Activated CD4-positive, alpha-beta T cell treated with anti-CD3 and anti-CD28 coated beads for 48 hours (primary cell): ENCODE measurements at regions not wholly inside any gene's neighbourhood (a gene's known extent, or its start where the extent isn't known, plus 50 kb on each side); places are given as distances from the start of the nearest gene placed in this dataset.

Experiments
- DNase-seq: peaks from one replicate; pipeline ENCODE4 v3.0.0-alpha.2; 2020

GRCh38 chr6:169960521-169960885 is 209.1 kb downstream of the ERMARD start:
- no peak for DNase-seq

- no peak for DNase-seq
Measured at GRCh38 chr6:169960003-169960344, 208.6 kb downstream of the ERMARD start.

DNA sequence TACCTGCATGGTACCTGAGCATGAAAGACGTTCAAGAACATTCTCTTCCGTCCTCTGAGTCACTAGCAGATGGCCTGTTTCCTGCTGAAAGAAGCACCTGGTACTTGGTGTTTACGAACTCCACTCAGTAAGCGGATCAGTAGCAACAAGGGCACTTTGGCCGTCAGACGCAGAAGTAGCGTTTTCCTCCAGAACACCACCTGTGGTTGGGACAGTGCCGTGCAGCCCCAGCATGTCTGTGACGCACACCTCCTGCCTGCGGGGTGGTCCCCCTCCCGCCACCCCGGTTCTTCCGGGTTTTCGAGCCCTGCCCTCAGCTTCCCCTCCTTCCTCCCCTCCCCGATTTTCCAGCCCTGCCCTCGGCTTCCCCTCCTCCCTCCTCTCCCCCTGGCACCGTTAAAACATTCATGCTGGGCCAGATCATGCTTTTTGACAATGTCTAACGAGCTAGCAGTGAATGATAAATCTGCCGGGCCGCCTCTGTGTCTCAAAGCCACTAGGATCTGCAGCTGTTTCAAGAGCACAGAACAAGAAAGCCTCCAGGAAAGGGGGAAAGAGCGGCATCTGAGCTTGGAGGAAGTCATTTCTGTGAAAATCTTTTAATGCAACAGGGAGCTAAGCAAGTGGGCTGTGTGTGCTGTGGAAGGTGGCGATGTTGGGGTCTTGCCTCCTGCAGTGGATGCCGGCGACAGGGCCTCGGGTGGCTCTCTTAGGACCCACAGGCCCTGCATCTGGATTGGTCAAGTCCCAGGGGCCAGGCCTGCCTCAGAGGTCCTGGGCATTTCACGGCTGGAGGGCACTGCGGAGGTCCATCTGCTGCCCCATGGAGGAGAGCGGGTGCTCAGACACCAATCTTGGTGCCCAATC is 207.9 kb downstream of the ERMARD start:
- peak; percentile 51 for DNase-seq

- DNase-seq, result no peak
Measured at GRCh38 chr6:169958510-169958909, 207.1 kb downstream of the ERMARD start.

- no peak for DNase-seq
Measured at GRCh38 chr6:169957351-169957963, 206.0 kb downstream of the ERMARD start.

GRCh38 chr6:169956580-169956979 is 205.2 kb downstream of the ERMARD start:
- no peak for DNase-seq

DNA sequence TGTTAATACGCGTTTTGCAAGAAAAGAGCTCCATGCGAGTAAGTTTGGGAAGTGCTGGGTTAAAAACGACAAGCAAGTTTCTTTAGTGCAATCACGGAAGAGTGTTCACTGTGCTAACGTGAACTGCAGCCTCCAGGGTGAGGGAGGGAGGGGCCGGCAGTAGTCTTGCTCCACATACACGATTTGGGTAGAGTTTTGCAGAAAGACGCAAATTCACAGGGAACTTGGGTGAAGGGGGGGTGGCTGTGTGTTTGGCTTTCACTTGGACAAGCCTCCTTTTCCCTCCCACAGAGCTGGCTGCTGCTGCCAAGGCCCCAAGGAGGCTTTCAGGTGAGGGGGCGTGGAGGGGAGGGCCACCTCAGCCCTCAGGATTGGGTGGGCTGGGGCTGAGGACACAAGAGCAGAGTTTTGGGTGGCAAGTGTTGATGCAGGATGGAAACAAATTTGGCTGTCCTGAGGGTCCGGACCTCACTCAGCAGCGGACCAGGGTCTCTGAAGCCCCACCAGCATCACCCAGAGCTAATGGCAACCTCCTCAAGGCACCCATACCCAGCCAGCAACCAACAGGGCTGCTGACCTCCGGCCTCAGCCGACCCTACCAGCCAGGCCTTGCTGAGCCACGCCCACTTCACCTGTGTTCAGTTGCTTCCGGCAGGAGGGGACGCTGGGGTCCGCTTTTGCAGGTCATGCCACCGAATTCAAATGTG is 204.5 kb downstream of the ERMARD start:
- DNase-seq, result no peak

DNA sequence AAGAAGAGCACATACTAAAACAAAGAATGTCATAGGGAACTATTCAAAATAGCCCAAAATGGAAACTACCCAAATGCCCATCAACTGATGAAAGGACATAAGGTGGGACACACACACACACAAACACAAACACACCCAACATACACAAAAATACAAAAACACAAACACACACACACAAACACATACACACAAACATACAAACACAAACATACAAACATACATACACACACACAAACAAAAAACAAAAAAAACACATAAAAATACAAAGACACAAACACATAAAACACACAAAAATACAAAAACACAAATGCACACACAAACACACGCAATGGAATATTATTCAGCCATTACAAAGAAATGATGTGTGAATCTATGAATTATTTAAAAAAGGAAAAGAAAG is 203.6 kb downstream of the ERMARD start:
- DNase-seq, result no peak

DNA sequence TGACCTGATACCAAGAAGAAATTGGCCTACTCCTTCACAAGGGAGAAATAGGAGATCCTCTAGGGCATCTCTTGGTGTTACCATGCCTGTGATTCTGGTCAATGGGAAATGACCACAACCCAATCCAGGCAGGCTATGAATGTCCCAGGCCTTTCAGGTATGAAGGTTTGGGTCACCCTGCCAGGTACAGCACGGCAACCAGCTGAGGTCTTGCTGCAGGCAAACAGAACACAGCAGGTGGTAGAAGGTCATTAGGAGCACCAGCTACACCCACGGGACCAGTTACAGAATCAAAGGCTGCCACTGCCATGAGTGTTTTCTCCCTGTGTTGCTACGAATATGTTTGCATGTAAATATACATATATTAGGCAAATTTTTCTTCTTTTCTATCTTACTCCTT is 202.3 kb downstream of the ERMARD start:
- no peak for DNase-seq

DNA sequence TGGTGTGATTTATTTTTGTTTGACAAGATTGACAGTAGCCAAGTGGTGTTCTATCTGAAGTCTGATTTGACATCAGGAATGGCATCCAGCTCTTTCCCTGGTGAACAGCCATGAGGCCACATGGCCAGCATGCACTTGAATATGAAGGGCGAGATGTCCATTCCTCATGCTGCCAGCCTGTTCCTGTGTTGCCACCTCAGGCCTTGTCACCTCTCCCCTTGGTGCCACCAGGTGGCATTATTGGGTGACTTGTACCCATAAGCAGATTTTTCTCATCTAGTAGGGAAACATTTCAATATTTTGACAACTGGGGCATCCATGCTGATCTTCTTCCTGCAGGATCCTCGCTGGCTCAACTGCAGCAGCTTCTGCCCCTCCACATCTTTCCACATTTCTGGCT is 199.1 kb downstream of the ERMARD start:
- DNase-seq, result peak; percentile 39

DNA sequence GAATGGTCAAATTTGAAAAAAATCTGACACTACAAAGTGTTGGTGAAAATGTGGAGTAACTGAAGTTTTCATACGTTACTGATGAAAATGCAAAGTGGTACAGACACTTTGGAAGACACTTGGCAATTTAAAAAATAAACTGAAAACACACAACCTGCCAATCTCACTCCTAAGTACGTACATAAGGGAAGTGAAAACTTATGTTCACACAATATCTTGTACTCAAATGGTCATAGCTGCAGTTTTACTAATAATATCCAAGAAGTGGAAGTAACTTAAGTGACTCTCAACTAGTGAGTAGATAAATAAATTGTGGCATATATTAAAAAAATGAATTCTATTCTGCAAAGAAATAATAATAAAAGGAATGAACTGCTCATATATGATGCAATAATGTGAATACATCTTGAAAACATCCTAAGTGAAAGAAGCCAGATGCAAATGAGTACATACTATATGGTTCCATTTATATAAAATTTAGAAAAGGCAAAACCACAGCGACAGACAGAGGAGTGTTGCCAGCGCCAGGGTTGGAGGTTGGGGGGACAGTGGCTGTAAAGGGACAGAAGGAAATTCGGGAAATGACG is 198.2 kb downstream of the ERMARD start:
- no peak for DNase-seq

GRCh38 chr6:169946971-169947370 is 195.5 kb downstream of the ERMARD start:
- DNase-seq, result no peak

DNA sequence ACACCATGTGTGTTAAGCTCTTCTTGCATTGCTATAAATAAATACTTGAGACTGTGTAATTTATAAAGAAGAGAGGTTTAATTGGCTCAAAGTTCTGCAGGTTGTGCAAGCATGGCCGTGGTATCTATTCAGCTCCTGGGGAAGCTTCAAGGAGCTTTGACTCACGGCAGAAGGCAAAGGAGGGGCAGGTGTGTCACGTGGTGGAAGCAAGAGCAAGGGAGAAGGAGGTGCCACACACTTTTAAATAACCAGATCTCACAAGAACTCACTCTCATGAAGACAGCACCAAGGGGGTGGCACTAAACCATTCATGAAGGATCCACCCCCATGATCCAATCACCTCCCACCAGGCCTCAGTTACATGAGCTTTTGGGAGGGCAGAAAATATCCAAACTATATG is 193.7 kb downstream of the ERMARD start:
- no peak for DNase-seq

DNA sequence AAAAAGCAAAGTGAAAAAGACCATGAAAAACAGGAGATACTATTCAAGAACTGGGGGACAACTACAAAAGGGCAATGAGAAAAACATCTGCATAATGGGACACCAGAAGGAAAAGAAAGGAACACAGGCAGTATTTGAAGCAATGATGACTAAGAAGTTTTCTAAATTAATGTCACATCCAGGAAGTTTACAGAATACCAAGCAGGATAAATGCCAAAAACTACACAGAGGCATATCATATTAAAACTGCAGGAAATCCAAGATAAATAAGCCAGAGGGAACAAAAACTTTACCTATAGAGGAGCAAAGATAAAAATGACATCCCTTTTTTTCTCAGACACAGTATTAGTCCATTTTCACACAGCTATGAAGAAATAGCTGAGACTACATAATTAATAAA is 193.0 kb downstream of the ERMARD start:
- no peak for DNase-seq

DNA sequence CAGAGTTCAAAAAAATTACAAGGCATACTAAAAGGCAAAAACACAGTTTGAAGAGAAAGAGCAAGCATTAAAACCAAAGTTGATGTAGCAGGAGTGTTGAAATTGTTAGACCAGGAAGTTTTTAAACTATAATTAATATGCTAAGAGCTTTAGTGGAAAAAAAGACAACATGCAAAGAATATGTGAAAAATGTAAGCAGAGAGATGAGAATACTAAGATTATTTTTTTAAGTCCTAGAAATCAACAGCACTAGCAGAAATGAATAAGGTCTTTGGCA is 192.6 kb downstream of the ERMARD start:
- DNase-seq, result no peak

DNA sequence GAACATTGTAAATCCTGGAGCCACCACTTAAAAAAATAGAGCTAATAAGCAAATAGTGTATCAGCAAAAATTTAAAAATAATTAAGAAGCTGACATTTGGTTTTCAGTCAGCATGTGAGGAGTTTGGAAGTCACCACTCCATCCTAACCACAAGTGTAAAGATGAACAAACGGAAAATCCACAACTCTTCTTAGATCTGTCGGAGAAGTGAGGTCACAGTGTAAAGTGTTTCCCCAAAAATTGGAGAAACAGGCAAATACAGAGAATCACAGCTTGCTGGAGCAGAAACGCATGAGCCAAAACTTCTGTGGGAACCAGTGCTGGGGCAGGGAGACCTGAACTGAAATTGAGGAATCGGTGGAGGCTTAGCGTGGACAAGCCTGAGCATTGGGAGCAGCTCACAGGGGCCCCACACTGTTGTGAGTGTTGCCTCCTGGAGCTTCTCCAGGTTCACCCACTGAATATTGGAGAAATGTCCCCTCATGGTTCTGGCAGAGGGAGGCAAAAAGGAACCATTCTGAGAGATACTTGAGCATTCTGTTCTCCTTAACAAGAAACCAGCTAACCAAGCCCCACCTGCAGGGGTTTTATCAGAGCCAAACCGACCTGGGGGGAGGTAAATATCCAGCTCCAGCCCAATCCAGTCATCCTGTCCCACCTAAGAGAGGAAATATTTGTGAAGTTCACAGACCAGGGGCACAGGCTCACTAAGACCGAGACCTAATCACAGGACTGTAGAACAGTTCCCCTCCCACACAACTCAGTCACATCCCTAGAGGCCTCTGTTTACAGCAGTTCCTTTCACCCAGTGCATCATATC is 192.0 kb downstream of the ERMARD start:
- no peak for DNase-seq

GRCh38 chr6:169942173-169942572 is 190.8 kb downstream of the ERMARD start:
- no peak for DNase-seq

- no peak for DNase-seq
Measured at GRCh38 chr6:169940481-169941271, 189.3 kb downstream of the ERMARD start.

GRCh38 chr6:169939554-169940164 is 188.2 kb downstream of the ERMARD start:
- DNase-seq, result no peak

GRCh38 chr6:169938731-169939130 is 187.3 kb downstream of the ERMARD start:
- DNase-seq, result no peak

DNA sequence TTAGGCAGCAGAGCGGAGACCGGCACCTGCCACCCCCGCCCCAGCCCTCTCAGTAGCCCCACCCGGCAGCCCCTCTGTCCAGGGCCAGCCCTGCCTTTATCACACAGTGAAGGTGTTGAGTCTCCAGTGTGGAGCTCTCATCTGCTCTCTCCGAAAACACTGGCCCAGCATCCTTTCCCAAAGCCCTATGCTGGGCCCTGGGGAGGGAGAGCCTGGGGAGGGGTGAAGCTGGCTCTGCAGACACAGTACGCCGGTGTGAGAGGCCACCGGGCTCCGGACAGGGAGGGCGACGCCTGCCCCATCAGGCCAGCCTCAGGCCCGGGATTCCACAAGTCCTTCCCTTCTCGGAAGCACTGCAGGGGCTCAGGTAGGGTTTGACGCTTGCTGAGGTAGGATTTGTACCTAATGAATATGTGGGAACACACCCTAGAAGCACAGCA is 186.9 kb downstream of the ERMARD start:
- no peak for DNase-seq
